ENCODE measurements at regions not wholly inside any gene's neighbourhood (a gene's known extent, or its start where the extent isn't known, plus 50 kb on each side); places are given as distances from the start of the nearest gene placed in this dataset.

GRCh38 chr4:163726641-163727040 is 232.2 kb downstream of the TMA16 start:
- TF ChIP-seq, protein P1, sequence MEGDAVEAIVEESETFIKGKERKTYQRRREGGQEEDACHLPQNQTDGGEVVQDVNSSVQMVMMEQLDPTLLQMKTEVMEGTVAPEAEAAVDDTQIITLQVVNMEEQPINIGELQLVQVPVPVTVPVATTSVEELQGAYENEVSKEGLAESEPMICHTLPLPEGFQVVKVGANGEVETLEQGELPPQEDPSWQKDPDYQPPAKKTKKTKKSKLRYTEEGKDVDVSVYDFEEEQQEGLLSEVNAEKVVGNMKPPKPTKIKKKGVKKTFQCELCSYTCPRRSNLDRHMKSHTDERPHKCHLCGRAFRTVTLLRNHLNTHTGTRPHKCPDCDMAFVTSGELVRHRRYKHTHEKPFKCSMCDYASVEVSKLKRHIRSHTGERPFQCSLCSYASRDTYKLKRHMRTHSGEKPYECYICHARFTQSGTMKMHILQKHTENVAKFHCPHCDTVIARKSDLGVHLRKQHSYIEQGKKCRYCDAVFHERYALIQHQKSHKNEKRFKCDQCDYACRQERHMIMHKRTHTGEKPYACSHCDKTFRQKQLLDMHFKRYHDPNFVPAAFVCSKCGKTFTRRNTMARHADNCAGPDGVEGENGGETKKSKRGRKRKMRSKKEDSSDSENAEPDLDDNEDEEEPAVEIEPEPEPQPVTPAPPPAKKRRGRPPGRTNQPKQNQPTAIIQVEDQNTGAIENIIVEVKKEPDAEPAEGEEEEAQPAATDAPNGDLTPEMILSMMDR (IDR thresholded peaks at IDR 0.05; ENCODE audit: low read depth, low read length), result no peak
- no peak for TF ChIP-seq EZH2phosphoT487 (IDR thresholded peaks at IDR 0.05; ENCODE audit: low read depth)

All from OCI-LY3 (cell line).